ENCODE measurements at regions not wholly inside any gene's neighbourhood (a gene's known extent, or its start where the extent isn't known, plus 50 kb on each side); places are given as distances from the start of the nearest gene placed in this dataset.

DNA sequence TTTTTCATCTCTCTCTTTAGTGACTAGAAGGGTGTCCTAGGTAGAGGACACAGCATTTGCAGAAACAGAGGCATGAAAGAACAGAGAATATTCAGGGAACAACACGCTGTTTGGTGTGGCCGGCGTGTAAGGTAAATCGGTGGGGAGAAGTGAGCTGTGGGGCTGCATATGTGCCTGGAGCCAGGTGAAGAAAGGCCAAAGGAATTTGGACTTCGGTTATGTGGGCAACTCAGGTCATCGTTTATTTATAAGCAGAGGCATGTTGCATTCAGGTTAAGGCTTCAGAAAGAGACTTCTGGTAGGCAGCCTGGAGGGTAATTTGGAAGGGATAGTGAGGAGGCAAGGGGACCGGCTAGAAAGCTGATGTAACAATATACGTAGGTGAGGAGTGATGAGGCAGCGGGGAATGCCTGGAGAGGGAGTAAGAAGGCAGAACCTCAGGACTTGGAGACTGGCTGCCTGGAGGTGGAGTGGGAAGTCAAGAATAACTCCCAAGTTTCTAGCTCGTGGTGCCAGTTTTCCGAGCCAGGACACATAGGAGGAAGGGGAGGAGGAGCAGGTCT lies 64.1 kb upstream of the ACOT11 start:
- DNase-seq = no peak
- Histone ChIP-seq H3K27ac (ENCODE audit: low read depth, low read length) (no peak overlapping the region), H3K4me1 (ENCODE audit: control insufficient read depth in 2 of 2, insufficient read depth in 2 of 2, low read length in 2 of 2) (peaks cover 42 to 44% of the 10 kb centered on the region in 2 donors), H3K4me3 (ENCODE audit: low read length) (no peak overlapping the region), H3K36me3 (ENCODE audit: control insufficient read depth in 2 of 3, insufficient read depth in 3 of 3, low read length in 3 of 3) (no peaks in the 10 kb centered on the region), H3K27me3 (ENCODE audit: control insufficient read depth in 2 of 2, insufficient read depth in 2 of 2, low read length in 2 of 2) (no peaks in the 10 kb centered on the region), H3K9me3 (ENCODE audit: control insufficient read depth in 2 of 3, low read length in 3 of 3) (no peaks in the 10 kb centered on the region)
- Mint-ChIP-seq H3K4me3 (peak overlapping the region in 1 of 10 donors; percentile 64), H3K9me3 (no peaks in the 10 kb centered on the region), H3K27ac (peak overlapping the region in 8 of 9 donors; percentile 22 to 93 (median 77)), H3K4me1 (peaks cover 51 to 76% (median 71%) of the 10 kb centered on the region in 7 donors), H3K27me3 (peaks cover 0 to 28% (median 0%) of the 10 kb centered on the region in 5 donors), H3K36me3 (no peaks in the 10 kb centered on the region)
- intact Hi-C loops (cut with micrococcal nuclease) = loop anchor here in 1 of 2 donors (1.0 kb wide), 1 partner anchor 9 kb away; no protein-coding TSS in a partner anchor
- ChIA-PET POLR2A (interaction anchor here (0.9 to 1.5 kb wide), 4 partner anchors 8 to 74 kb away, joined by 3 to 5 read pairs (median 3); no protein-coding TSS in a partner anchor), CTCF (interaction anchor here (0.5 to 1.3 kb wide), 2 partner anchors 77 to 125 kb away, joined by 3 to 7 read pairs; partner anchors contain the start of gene SSBP3)
- ATAC-seq = no peak

DNA sequence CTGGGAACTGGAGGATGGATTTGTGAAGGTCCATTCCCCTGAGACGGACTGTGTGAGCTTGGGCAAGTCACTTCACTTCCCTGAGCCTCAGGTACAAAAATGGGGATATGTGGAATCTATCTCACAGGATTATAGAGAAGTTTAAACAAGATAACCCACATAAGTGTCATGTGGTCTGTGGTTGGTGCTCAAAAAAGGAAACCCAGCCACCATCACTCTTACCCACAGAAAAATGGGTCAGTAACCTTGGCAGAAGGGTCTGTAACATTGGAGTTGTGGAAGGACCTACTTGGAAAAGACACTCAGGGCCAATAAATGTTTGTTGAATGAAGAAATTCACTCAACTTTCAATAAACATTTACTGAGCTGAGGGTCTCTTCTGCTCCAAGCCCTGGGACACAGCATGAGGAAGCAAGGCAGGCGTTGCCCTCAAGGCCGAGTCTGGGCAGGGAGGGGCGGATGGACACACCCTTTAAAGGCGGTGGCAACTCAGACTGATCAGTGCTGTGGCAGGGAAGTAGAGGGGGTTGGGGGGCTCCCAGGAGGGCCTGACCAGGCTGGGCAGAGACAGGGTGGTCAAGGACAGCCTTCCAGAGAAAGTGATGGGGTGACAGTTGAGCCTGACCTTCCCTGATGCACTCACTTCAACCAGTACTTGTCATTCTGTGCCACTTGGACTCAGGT lies 66.7 kb upstream of the ACOT11 start:
- Mint-ChIP-seq H3K4me1 (peaks cover 49 to 82% (median 74%) of the 10 kb centered on the region in 7 donors), H3K4me3 (peak overlapping the region; percentile 6 to 74 (median 50)), H3K9me3 (no peaks in the 10 kb centered on the region), H3K27me3 (peaks cover 0 to 17% (median 0%) of the 10 kb centered on the region in 5 donors), H3K27ac (peak overlapping the region; percentile 6 to 96 (median 87)), H3K36me3 (no peaks in the 10 kb centered on the region)
- Histone ChIP-seq H3K9me3 (ENCODE audit: control insufficient read depth in 2 of 3, low read length in 3 of 3) (no peaks in the 10 kb centered on the region), H3K4me3 (ENCODE audit: low read length) (no peak overlapping the region), H3K27ac (ENCODE audit: low read depth, low read length) (no peak overlapping the region), H3K36me3 (ENCODE audit: control insufficient read depth in 2 of 3, insufficient read depth in 3 of 3, low read length in 3 of 3) (no peaks in the 10 kb centered on the region), H3K4me1 (ENCODE audit: control insufficient read depth in 2 of 2, insufficient read depth in 2 of 2, low read length in 2 of 2) (peaks cover 37 to 41% of the 10 kb centered on the region in 2 donors), H3K27me3 (ENCODE audit: control insufficient read depth in 2 of 2, insufficient read depth in 2 of 2, low read length in 2 of 2) (no peaks in the 10 kb centered on the region)
- ATAC-seq (peak; percentile 45), DNase-seq (no peak)
- intact Hi-C loops (cut with micrococcal nuclease) = no loop called here
- POLR2A ChIA-PET = interaction anchor here (0.6 to 1.7 kb wide), 4 partner anchors 10 to 281 kb away, joined by 4 to 10 read pairs (median 5); partner anchors contain the start of genes CYB5RL and MRPL37
- CTCF ChIA-PET = interaction anchor here (0.6 to 2.7 kb wide), 3 partner anchors 8 to 13 kb away, joined by 3 to 9 read pairs (median 8); no protein-coding TSS in a partner anchor

DNA sequence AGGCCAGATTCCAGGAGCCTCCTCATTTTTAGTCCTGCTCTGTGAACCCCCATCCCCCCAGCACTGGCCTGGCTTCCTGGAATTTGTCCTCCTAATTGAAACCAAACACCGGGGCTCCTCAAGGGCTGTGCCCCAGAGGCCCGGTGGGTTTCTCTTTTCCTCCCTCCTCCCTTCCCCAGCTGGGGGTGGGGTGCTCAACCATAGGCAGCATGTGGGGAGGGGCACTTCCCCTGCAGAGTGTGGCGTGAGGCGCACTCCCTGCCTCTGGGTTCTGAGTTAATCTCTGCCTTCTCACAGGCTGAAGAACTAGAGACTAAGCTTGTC lies 67.5 kb upstream of the ACOT11 start:
- H3K4me1 Mint-ChIP-seq = peaks cover 43 to 82% (median 75%) of the 10 kb centered on the region in 7 donors
- peak overlapping the region; percentile 6 to 81 (median 56) for H3K4me3 Mint-ChIP-seq
- peaks cover 0 to 3% (median 0%) of the 10 kb centered on the region in 5 donors for H3K36me3 Mint-ChIP-seq
- Histone ChIP-seq H3K9me3 (ENCODE audit: control insufficient read depth in 2 of 3, low read length in 3 of 3) (no peaks in the 10 kb centered on the region), H3K27me3 (ENCODE audit: control insufficient read depth in 2 of 2, insufficient read depth in 2 of 2, low read length in 2 of 2) (no peaks in the 10 kb centered on the region), H3K4me3 (ENCODE audit: low read length) (no peak overlapping the region), H3K27ac (ENCODE audit: low read depth, low read length) (peak overlapping the region; percentile 58), H3K36me3 (ENCODE audit: control insufficient read depth in 2 of 3, insufficient read depth in 3 of 3, low read length in 3 of 3) (no peaks in the 10 kb centered on the region), H3K4me1 (ENCODE audit: control insufficient read depth in 2 of 2, insufficient read depth in 2 of 2, low read length in 2 of 2) (peaks cover 41 to 42% of the 10 kb centered on the region in 2 donors)
- H3K27ac Mint-ChIP-seq = peak overlapping the region; percentile 53 to 96 (median 86)
- POLR2A ChIA-PET = interaction anchor here (0.9 to 1.7 kb wide), 6 partner anchors 9 to 280 kb away, joined by 3 to 11 read pairs (median 4); partner anchors contain the start of genes CYB5RL, MRPL37 and SSBP3
- no peaks in the 10 kb centered on the region for H3K9me3 Mint-ChIP-seq
- DNase-seq (no peak), ATAC-seq (peak; percentile 46)
- intact Hi-C loops (cut with micrococcal nuclease) = no loop called here
- CTCF ChIA-PET = interaction anchor here (0.6 to 2.7 kb wide), 4 partner anchors 8 to 299 kb away, joined by 3 to 9 read pairs (median 6); no protein-coding TSS in a partner anchor
- peaks cover 0 to 17% (median 0%) of the 10 kb centered on the region in 5 donors for H3K27me3 Mint-ChIP-seq

DNA sequence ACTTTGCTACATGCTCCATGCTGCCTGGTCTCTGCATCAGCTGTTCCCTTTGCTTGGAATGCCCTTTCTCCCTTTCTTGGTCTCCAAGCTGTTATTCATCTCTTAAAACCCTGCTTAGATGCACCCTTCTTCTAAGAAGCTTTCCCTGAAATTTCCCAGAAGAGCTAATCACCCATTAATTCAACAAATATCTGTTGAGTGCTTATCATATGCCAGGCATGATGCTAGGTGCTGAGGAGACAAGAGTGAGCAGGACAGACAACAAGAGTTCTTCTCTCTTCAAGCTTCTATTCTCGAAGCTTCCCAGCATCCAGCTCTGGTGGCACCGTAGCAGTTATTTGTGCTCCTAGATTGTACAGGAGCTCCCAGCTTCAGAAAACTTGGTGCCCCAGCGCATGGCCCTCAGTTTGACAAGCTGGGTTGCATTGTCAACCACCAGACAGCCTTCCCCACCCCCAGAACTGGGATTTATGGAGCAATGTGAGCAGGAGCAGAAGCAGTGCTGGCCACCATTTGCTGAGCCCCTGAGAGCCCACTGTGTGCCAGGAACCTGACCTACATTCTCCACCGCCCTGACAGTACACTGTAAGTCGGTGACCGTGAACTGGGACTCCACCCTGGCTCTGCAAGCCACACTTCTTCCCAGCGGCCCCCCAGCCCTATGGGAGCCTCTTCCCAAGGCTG lies 68.0 kb upstream of the ACOT11 start:
- intact Hi-C loops (cut with micrococcal nuclease) = no loop called here
- DNase-seq = no peak
- Mint-ChIP-seq H3K27me3 (peaks cover 0 to 16% (median 0%) of the 10 kb centered on the region in 5 donors), H3K36me3 (peaks cover 0 to 3% (median 0%) of the 10 kb centered on the region in 5 donors), H3K4me3 (peak overlapping the region in 9 of 10 donors; percentile 6 to 81 (median 49)), H3K27ac (peak overlapping the region in 8 of 9 donors; percentile 53 to 96 (median 89)), H3K9me3 (no peaks in the 10 kb centered on the region), H3K4me1 (peaks cover 38 to 82% (median 75%) of the 10 kb centered on the region in 7 donors)
- Histone ChIP-seq H3K36me3 (ENCODE audit: control insufficient read depth in 2 of 3, insufficient read depth in 3 of 3, low read length in 3 of 3) (no peaks in the 10 kb centered on the region), H3K27ac (ENCODE audit: low read depth, low read length) (peak overlapping the region; percentile 58), H3K4me1 (ENCODE audit: control insufficient read depth in 2 of 2, insufficient read depth in 2 of 2, low read length in 2 of 2) (peaks cover 41 to 45% of the 10 kb centered on the region in 2 donors), H3K9me3 (ENCODE audit: control insufficient read depth in 2 of 3, low read length in 3 of 3) (no peaks in the 10 kb centered on the region), H3K4me3 (ENCODE audit: low read length) (no peak overlapping the region), H3K27me3 (ENCODE audit: control insufficient read depth in 2 of 2, insufficient read depth in 2 of 2, low read length in 2 of 2) (no peaks in the 10 kb centered on the region)
- no peak for ATAC-seq
- ChIA-PET POLR2A (interaction anchor here (0.7 to 1.7 kb wide), 7 partner anchors 9 to 280 kb away, joined by 3 to 11 read pairs (median 4); partner anchors contain the start of genes CYB5RL, MRPL37 and SSBP3), CTCF (interaction anchor here (1.0 to 2.7 kb wide), 3 partner anchors 9 to 298 kb away, joined by 3 to 9 read pairs (median 8); no protein-coding TSS in a partner anchor)

DNA sequence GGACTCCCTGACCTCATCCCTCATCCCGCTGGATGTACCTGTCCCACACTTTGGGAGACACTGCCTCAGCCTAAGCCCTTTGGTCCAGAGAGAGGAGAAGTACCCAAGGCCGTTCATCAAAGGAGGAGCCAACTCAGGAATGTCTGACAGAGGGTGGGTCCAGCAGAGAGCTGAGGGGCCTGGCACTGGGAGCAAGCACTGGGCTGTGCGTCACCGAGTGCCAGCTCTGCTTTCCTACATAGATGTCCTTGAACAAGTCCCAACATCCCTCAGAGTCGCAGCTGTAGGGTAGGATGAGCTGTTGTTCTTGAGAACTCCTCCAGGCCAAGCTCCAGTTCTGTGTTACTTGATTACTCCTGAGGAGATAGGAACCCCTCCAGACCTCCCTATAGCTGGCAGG lies 68.8 kb upstream of the ACOT11 start:
- no peaks in the 10 kb centered on the region for H3K9me3 Mint-ChIP-seq
- intact Hi-C loops (cut with micrococcal nuclease) = no loop called here
- Histone ChIP-seq H3K4me3 (ENCODE audit: low read length) (no peak overlapping the region), H3K27me3 (ENCODE audit: control insufficient read depth in 2 of 2, insufficient read depth in 2 of 2, low read length in 2 of 2) (no peaks in the 10 kb centered on the region), H3K4me1 (ENCODE audit: control insufficient read depth in 2 of 2, insufficient read depth in 2 of 2, low read length in 2 of 2) (peaks cover 45 to 48% of the 10 kb centered on the region in 2 donors), H3K36me3 (ENCODE audit: control insufficient read depth in 2 of 3, insufficient read depth in 3 of 3, low read length in 3 of 3) (no peaks in the 10 kb centered on the region), H3K9me3 (ENCODE audit: control insufficient read depth in 2 of 3, low read length in 3 of 3) (no peaks in the 10 kb centered on the region), H3K27ac (ENCODE audit: low read depth, low read length) (peak overlapping the region; percentile 58)
- H3K4me1 Mint-ChIP-seq = peaks cover 40 to 81% (median 72%) of the 10 kb centered on the region in 7 donors
- H3K27ac Mint-ChIP-seq = peak overlapping the region in 7 of 9 donors; percentile 60 to 96 (median 92)
- peaks cover 0 to 18% (median 0%) of the 10 kb centered on the region in 5 donors for H3K27me3 Mint-ChIP-seq
- DNase-seq (no peak), ATAC-seq (no peak)
- CTCF ChIA-PET = interaction anchor here (0.7 to 2.7 kb wide), 3 partner anchors 10 to 163 kb away, joined by 4 to 9 read pairs (median 8); no protein-coding TSS in a partner anchor
- H3K36me3 Mint-ChIP-seq = peaks cover 0 to 4% (median 0%) of the 10 kb centered on the region in 5 donors
- POLR2A ChIA-PET = interaction anchor here (1.3 to 1.7 kb wide), 2 partner anchors 10 to 19 kb away, joined by 4 to 10 read pairs; no protein-coding TSS in a partner anchor
- peak overlapping the region in 2 of 10 donors; percentile 10 to 49 for H3K4me3 Mint-ChIP-seq
